OCI-LY7 (cell line): ENCODE measurements at regions not wholly inside any gene's neighbourhood (a gene's known extent, or its start where the extent isn't known, plus 50 kb on each side); places are given as distances from the start of the nearest gene placed in this dataset.

Source experiments
- BruUV-seq: library from RNA; stranded (reverse); fragments of 400-500 nt; replicated peaks from 2 replicates; lab custom pipeline; 2021; lab: Mats Ljungman, UMichigan
- CTCF ChIA-PET: fragments of 300-600 bp; sonication (Branson Sonifier 250); formaldehyde crosslinking; loops from one replicate; lab custom pipeline; 2022; ENCODE audit warnings: antibody characterized with exemption; ENCODE audit not compliant: unreplicated experiment; lab: Charles Lee
- POLR2A ChIA-PET: fragments of 300-600 bp; sonication (Branson Sonifier 250); formaldehyde crosslinking; loops from one replicate; lab custom pipeline; 2022; ENCODE audit warnings: antibody characterized with exemption; lab: Charles Lee
- DNase-seq: peaks from one replicate; pipeline ENCODE4 v3.0.0-alpha.2; 2015; ENCODE audit warnings: low spot score
- H2AFZ ChIP-seq: fragments of 200-600 bp; sonication (generic), shearing (Covaris generic); 2 replicates; pipeline ENCODE4 v1.6.1; 2014; ENCODE audit warnings: mild to moderate bottlenecking, antibody characterized with exemption, low read length, moderate library complexity
- H3K27ac ChIP-seq: fragments of 200-600 bp; sonication (generic); 2 replicates; pipeline ENCODE4 v1.5.1; 2014; ENCODE audit warnings: mixed run types, low read depth, mild to moderate bottlenecking, moderate library complexity, low read length, inconsistent platforms; ENCODE audit not compliant: poor library complexity, severe bottlenecking
- H3K36me3 ChIP-seq: fragments of 200-600 bp; sonication (generic); 2 replicates; pipeline ENCODE4 v1.6.1; 2014; ENCODE audit warnings: mild to moderate bottlenecking, antibody characterized with exemption, low read length, moderate library complexity, mixed read lengths; ENCODE audit not compliant: insufficient read depth
- H3K4me1 ChIP-seq: fragments of 200-600 bp; sonication (generic); 2 replicates; pipeline ENCODE4 v1.5.1; 2014; ENCODE audit warnings: mild to moderate bottlenecking, low read length; ENCODE audit not compliant: insufficient read depth, poor library complexity, severe bottlenecking
- H3K4me2 ChIP-seq: fragments of 200-600 bp; sonication (generic); 2 replicates; pipeline ENCODE4 v1.6.1; 2014; ENCODE audit warnings: mild to moderate bottlenecking, low read length
- H3K4me3 ChIP-seq: fragments of 200-600 bp; sonication (generic); 2 replicates; pipeline ENCODE4 v1.5.1; 2014; ENCODE audit warnings: mild to moderate bottlenecking, low read depth, low read length; ENCODE audit not compliant: poor library complexity, severe bottlenecking
- H3K79me2 ChIP-seq: fragments of 200-600 bp; sonication (generic); 2 replicates; pipeline ENCODE4 v1.6.1; 2016; ENCODE audit warnings: low read depth, mild to moderate bottlenecking, low read length, moderate library complexity, mixed read lengths; ENCODE audit not compliant: insufficient read depth
- H3K9me2 ChIP-seq: fragments of 200-600 bp; sonication (generic); 2 replicates; pipeline ENCODE4 v1.6.1; 2016; ENCODE audit warnings: mild to moderate bottlenecking, low read length, mixed read lengths; ENCODE audit not compliant: insufficient read depth
- H3K9me3 ChIP-seq: fragments of 200-600 bp; sonication (generic); 2 replicates; pipeline ENCODE4 v1.6.1; 2014; ENCODE audit warnings: mild to moderate bottlenecking, mixed run types, low read length, mixed read lengths
- H4K20me1 ChIP-seq: fragments of 200-600 bp; sonication (generic); 2 replicates; pipeline ENCODE4 v1.6.1; 2014; ENCODE audit warnings: mild to moderate bottlenecking, antibody characterized with exemption, low read length, moderate library complexity, mixed read lengths; ENCODE audit not compliant: insufficient read depth
- CTCF ChIP-seq: fragments of 200-600 bp; sonication (generic); conservative IDR thresholded peaks from 2 replicates; pipeline ENCODE4 v1.5.1; 2014; ENCODE audit warnings: mild to moderate bottlenecking, antibody characterized with exemption, low read length, moderate library complexity, mixed read lengths
- EZH2phosphoT487 ChIP-seq: fragments of 200-600 bp; sonication (generic); IDR thresholded peaks from 2 replicates; pipeline ENCODE4 v1.6.1; 2018; ENCODE audit warnings: low read depth, borderline replicate concordance, mild to moderate bottlenecking, mixed run types, antibody characterized with exemption, low read length, moderate library complexity, mixed read lengths
- intact Hi-C: fragments of 100-400 bp; cut with micrococcal nuclease; formaldehyde crosslinking; loops from one replicate; pipeline ENCODE4 v1.10.0; 2022; ENCODE audit not compliant: unreplicated experiment

GRCh38 chr13:74767050-74767449 is 632.8 kb upstream of the KLF12 start:
- Histone ChIP-seq H3K36me3 (no peaks in the 10 kb centered on the region), H3K9me2 (no peaks in the 10 kb centered on the region), H3K4me2 (no peak overlapping the region), H2AFZ (no peak overlapping the region), H3K79me2 (no peaks in the 10 kb centered on the region), H3K4me3 (no peak overlapping the region), H3K27ac (no peak overlapping the region), H3K4me1 (no peaks in the 10 kb centered on the region), H4K20me1 (no peaks in the 10 kb centered on the region), H3K9me3 (no peaks in the 10 kb centered on the region)
- no peak for DNase-seq
- CTCF ChIA-PET: no interaction called here
- POLR2A ChIA-PET: interaction anchor here (0.6 to 1.1 kb wide), 3 partner anchors 18 to 61 kb away, joined by 3 to 7 read pairs (median 4); no protein-coding TSS in a partner anchor
- no TSS peak for BruUV-seq
- no peak for TF ChIP-seq CTCF
- no peak for TF ChIP-seq EZH2phosphoT487
- intact Hi-C loops: no loop called here

GRCh38 chr13:74765955-74766354 is 631.8 kb upstream of the KLF12 start:
- CTCF ChIA-PET: no interaction called here

More at GRCh38 chr13:74765955-74766354, 631.8 kb upstream of the KLF12 start:
- Histone ChIP-seq H3K9me2 (no peaks in the 10 kb centered on the region), H3K79me2 (no peaks in the 10 kb centered on the region), H4K20me1 (no peaks in the 10 kb centered on the region), H3K9me3 (no peaks in the 10 kb centered on the region), H3K4me1 (no peaks in the 10 kb centered on the region), H3K4me2 (no peak overlapping the region), H2AFZ (no peak overlapping the region), H3K27ac (no peak overlapping the region), H3K4me3 (no peak overlapping the region), H3K36me3 (no peaks in the 10 kb centered on the region)
- BruUV-seq: no TSS peak
- DNase-seq: no peak
- intact Hi-C loops: no loop called here
- POLR2A ChIA-PET: interaction anchor here (0.7 kb wide), 1 partner anchor 280 kb away, joined by 3 read pairs; no protein-coding TSS in a partner anchor
- TF ChIP-seq EZH2phosphoT487: no peak
- 0 out of 2 replicates have a peak, but pooled peaks have one; percentile 11 for TF ChIP-seq CTCF
